H1 (cell line): ENCODE measurements at regions not wholly inside any gene's neighbourhood (a gene's known extent, or its start where the extent isn't known, plus 50 kb on each side); places are given as distances from the start of the nearest gene placed in this dataset.

ENCODE experiments used
- CTCF ChIA-PET: fragments of 300-600 bp; sonication (Branson Sonifier 250); formaldehyde crosslinking; loops from one replicate; lab custom pipeline; 2021; ENCODE audit not compliant: partially characterized antibody; lab: Charles Lee
- POLR2A ChIA-PET: fragments of 300-600 bp; sonication (Branson Sonifier 250); formaldehyde crosslinking; loops from one replicate; lab custom pipeline; 2021; ENCODE audit warnings: inconsistent platforms; ENCODE audit not compliant: partially characterized antibody; lab: Charles Lee
- DNase-seq, 2 experiments: peaks; one replicate each; pipeline versions ENCODE4 v3.0.0 to v3.0.0-alpha.2; 2010 to 2022; ENCODE audit warnings: low spot score in 2 of 2, low read depth in 1 of 2, mixed read lengths in 1 of 2
- FAIRE-seq: peaks from 2 replicates; lab custom pipeline; 2011; peaks lifted over from hg19 to GRCh38; lab: Jason Lieb, UNC
- H2AFZ ChIP-seq: 2 replicates; pipeline ENCODE4 v1.8.1; 2012; ENCODE audit warnings: low read length, inconsistent platforms
- H2AK5ac ChIP-seq: 2 replicates; pipeline ENCODE4 v1.6.1; 2013; ENCODE audit warnings: low read depth, low read length
- H2BK120ac ChIP-seq: replicated peaks from 2 replicates; pipeline ENCODE3; 2013; ENCODE audit warnings: low read depth, low read length, inconsistent platforms
- H2BK12ac ChIP-seq: 2 replicates; pipeline ENCODE4 v1.6.1; 2013; ENCODE audit warnings: low read depth, low read length
- H2BK15ac ChIP-seq: 2 replicates; pipeline ENCODE4 v1.6.1; 2013; ENCODE audit warnings: low read length
- H2BK20ac ChIP-seq: 2 replicates; pipeline ENCODE4 v1.6.1; 2013; ENCODE audit warnings: low read length
- H2BK5ac ChIP-seq: 2 replicates; pipeline ENCODE4 v1.6.1; 2013; ENCODE audit warnings: low read depth, low read length
- H3K14ac ChIP-seq: 2 replicates; pipeline ENCODE4 v1.6.1; 2013; ENCODE audit warnings: inconsistent platforms; ENCODE audit not compliant: insufficient read length
- H3K18ac ChIP-seq: 2 replicates; pipeline ENCODE4 v1.6.1; 2013; ENCODE audit warnings: low read length; ENCODE audit errors: extremely low read depth
- H3K23ac ChIP-seq: 2 replicates; pipeline ENCODE4 v1.6.1; 2013; ENCODE audit warnings: inconsistent platforms; ENCODE audit not compliant: insufficient read length
- H3K23me2 ChIP-seq: 2 replicates; pipeline ENCODE4 v1.6.1; 2013; ENCODE audit warnings: low read depth, low read length
- H3K27ac ChIP-seq: 2 replicates; pipeline ENCODE4 v1.6.1; 2011; ENCODE audit warnings: low read depth, low read length, inconsistent platforms
- H3K27me3 ChIP-seq, 4 experiments: replicated peaks in 1 of 4; 1 replicate in 1 of 4; 2 replicates in 3 of 4; pipeline versions ENCODE4 v1.6.1 to v1.8.1; 2011 to 2013; ENCODE audit warnings: low read length in 3 of 4, mild to moderate bottlenecking in 3 of 4, inconsistent platforms in 2 of 4, mixed read lengths in 2 of 4, moderate library complexity in 1 of 4; ENCODE audit not compliant: control insufficient read depth in 3 of 4, insufficient read depth in 3 of 4; ENCODE audit errors: extremely low read depth in 1 of 4
- H3K36me3 ChIP-seq, 4 experiments: 2 replicates each; pipeline versions ENCODE4 v1.6.1 to v1.8.1; 2011 to 2013; ENCODE audit warnings: mild to moderate bottlenecking in 4 of 4, low read length in 3 of 4, moderate library complexity in 2 of 4, control low read depth in 1 of 4, inconsistent platforms in 1 of 4; ENCODE audit not compliant: insufficient read depth in 4 of 4, control insufficient read depth in 2 of 4
- H3K4ac ChIP-seq: replicated peaks from 2 replicates; pipeline ENCODE3; 2013; ENCODE audit warnings: low read length, low read depth, mixed read lengths, inconsistent platforms; ENCODE audit not compliant: insufficient read length
- H3K4me1 ChIP-seq, 4 experiments: replicated peaks in 1 of 4; 1 replicate in 1 of 4; 2 replicates in 3 of 4; pipeline versions ENCODE4 v1.6.1 to v1.8.1; 2011 to 2013; ENCODE audit warnings: low read length in 3 of 4, inconsistent platforms in 2 of 4, mixed read lengths in 1 of 4; ENCODE audit not compliant: insufficient read depth in 4 of 4, control insufficient read depth in 3 of 4
- H3K4me2 ChIP-seq, 2 experiments: 2 replicates each; pipeline versions ENCODE4 v1.6.1 to v1.8.1; 2011 to 2013; ENCODE audit warnings: low read depth in 2 of 2, low read length in 2 of 2, control low read depth in 1 of 2, inconsistent platforms in 1 of 2, mild to moderate bottlenecking in 1 of 2; ENCODE audit not compliant: insufficient read depth in 1 of 2
- H3K4me3 ChIP-seq, 4 experiments: fragments of 200-600, 300-600 bp in 1 of 4; sonication (generic), shearing (Covaris generic), sonication (Bioruptor Twin) in 1 of 4; 2 replicates each; pipeline versions ENCODE4 v1.5.1 to v1.8.1; 2011 to 2016; ENCODE audit warnings: low read length in 4 of 4, low read depth in 3 of 4, control low read depth in 2 of 4, inconsistent platforms in 2 of 4, mild to moderate bottlenecking in 2 of 4, mixed read lengths in 1 of 4, moderate library complexity in 1 of 4; ENCODE audit not compliant: insufficient read depth in 2 of 4; ENCODE audit errors: extremely low read depth in 1 of 4
- H3K56ac ChIP-seq: replicated peaks from 2 replicates; pipeline ENCODE3; 2013; ENCODE audit warnings: low read depth, mild to moderate bottlenecking, mixed read lengths, low read length, inconsistent platforms; ENCODE audit not compliant: insufficient read length
- H3K79me1 ChIP-seq: 2 replicates; pipeline ENCODE4 v1.6.1; 2013; ENCODE audit warnings: low read depth, low read length, control low read depth
- H3K79me2 ChIP-seq, 2 experiments: 2 replicates each; pipeline versions ENCODE4 v1.6.1 to v1.8.1; 2012 to 2013; ENCODE audit warnings: low read length in 2 of 2, mild to moderate bottlenecking in 2 of 2, inconsistent platforms in 1 of 2; ENCODE audit not compliant: insufficient read depth in 2 of 2, control insufficient read depth in 1 of 2
- H3K9ac ChIP-seq, 4 experiments: replicated peaks in 1 of 4; 1 replicate in 1 of 4; 2 replicates in 3 of 4; pipeline versions ENCODE4 v1.6.1 to v1.8.1; 2011 to 2013; ENCODE audit warnings: low read depth in 3 of 4, low read length in 3 of 4, control low read depth in 2 of 4, mild to moderate bottlenecking in 2 of 4, moderate library complexity in 2 of 4, inconsistent platforms in 1 of 4; ENCODE audit errors: extremely low read depth in 1 of 4
- H3K9me3 ChIP-seq, 2 experiments: 2 replicates each; pipeline versions ENCODE4 v1.6.1 to v1.8.1; 2012 to 2013; ENCODE audit warnings: mild to moderate bottlenecking in 2 of 2, moderate library complexity in 2 of 2, control low read depth in 1 of 2, inconsistent platforms in 1 of 2, low read depth in 1 of 2, low read length in 1 of 2, mixed read lengths in 1 of 2; ENCODE audit not compliant: insufficient read depth in 2 of 2
- H4K20me1 ChIP-seq, 2 experiments: replicated peaks in 1 of 2; 2 replicates each; pipeline versions ENCODE3 to v1.8.1; 2011 to 2013; ENCODE audit warnings: inconsistent platforms in 2 of 2, low read length in 2 of 2, mild to moderate bottlenecking in 1 of 2; ENCODE audit not compliant: insufficient read depth in 2 of 2, control insufficient read depth in 1 of 2
- H4K5ac ChIP-seq: 2 replicates; pipeline ENCODE4 v1.6.1; 2013; ENCODE audit warnings: low read length, low read depth, mixed read lengths, inconsistent platforms; ENCODE audit not compliant: insufficient read length
- H4K8ac ChIP-seq: 2 replicates; pipeline ENCODE4 v1.8.0; 2013; ENCODE audit warnings: mild to moderate bottlenecking, moderate library complexity, low read length, inconsistent platforms; ENCODE audit not compliant: insufficient read depth; ENCODE audit errors: extremely low read depth
- H4K91ac ChIP-seq: replicated peaks from 2 replicates; pipeline ENCODE3; 2013; ENCODE audit warnings: low read length, mixed read lengths, inconsistent platforms; ENCODE audit not compliant: insufficient read length
- ASH2L ChIP-seq: fragments of 200-600, 300-600 bp; sonication (generic); IDR thresholded peaks from one replicate; pipeline ENCODE4 v1.7.1; 2017; ENCODE audit warnings: low read length
- EGR1 ChIP-seq: IDR thresholded peaks from 2 replicates; pipeline ENCODE4 v1.6.1; 2011; ENCODE audit warnings: low read depth, low read length, borderline replicate concordance
- FOSL1 ChIP-seq: IDR thresholded peaks from 2 replicates; pipeline ENCODE4 v1.6.1; 2011; ENCODE audit warnings: mild to moderate bottlenecking, low read depth, low read length, moderate library complexity; ENCODE audit not compliant: insufficient read depth
- HDAC2 ChIP-seq, 2 experiments: fragments of 300-600 bp in 1 of 2; sonication (generic) in 1 of 2; IDR thresholded peaks; 2 replicates each; pipeline ENCODE4 v1.6.1; 2011 to 2012; ENCODE audit warnings: low read depth in 2 of 2, low read length in 2 of 2, mild to moderate bottlenecking in 2 of 2, moderate library complexity in 2 of 2, borderline replicate concordance in 1 of 2, inconsistent platforms in 1 of 2
- JUN ChIP-seq: IDR thresholded peaks from 2 replicates; pipeline ENCODE4 v1.6.1; 2011; ENCODE audit warnings: low read depth, mild to moderate bottlenecking, improper control_type of control experiment, low read length
- KDM5A ChIP-seq: fragments of 200-600 bp; IDR thresholded peaks from 2 replicates; pipeline ENCODE4 v1.7.1; 2012; ENCODE audit warnings: mild to moderate bottlenecking, low read length, inconsistent platforms, mixed read lengths
- NANOG ChIP-seq: IDR thresholded peaks from 2 replicates; pipeline ENCODE4 v1.6.1; 2011; ENCODE audit warnings: low read length, low read depth, mild to moderate bottlenecking, inconsistent platforms; ENCODE audit not compliant: insufficient read depth, poor library complexity, severe bottlenecking
- POLR2AphosphoS5 ChIP-seq: IDR thresholded peaks from 2 replicates; pipeline ENCODE4 v1.6.1; 2011; ENCODE audit warnings: low read depth, low read length
- RBBP5 ChIP-seq: IDR thresholded peaks from 2 replicates; pipeline ENCODE4 v1.7.1; 2012; ENCODE audit warnings: low read depth, mild to moderate bottlenecking, inconsistent platforms, low read length, moderate library complexity, borderline replicate concordance
- SIRT6 ChIP-seq: IDR thresholded peaks from one replicate; pipeline ENCODE4 v1.7.1; 2012; ENCODE audit warnings: low read length, inconsistent platforms
- SP1 ChIP-seq: IDR thresholded peaks from 2 replicates; pipeline ENCODE4 v1.6.1; 2011; ENCODE audit warnings: low read depth, low read length
- SUZ12 ChIP-seq: fragments of 200-600 bp; sonication (generic); IDR thresholded peaks from 2 replicates; pipeline ENCODE4 v1.6.1; 2012; ENCODE audit warnings: mild to moderate bottlenecking, inconsistent platforms, low read length, moderate library complexity, mixed read lengths
- USF2 ChIP-seq: IDR thresholded peaks from 2 replicates; pipeline ENCODE4 v1.6.1; 2011; ENCODE audit warnings: low read length, improper control_type of control experiment
- ZNF274 ChIP-seq: IDR thresholded peaks from 2 replicates; pipeline ENCODE4 v1.7.0; 2012; ENCODE audit warnings: low read length, borderline replicate concordance; ENCODE audit errors: extremely low read depth
- whole genome bisulfite sequencing, 2 experiments: shearing (Covaris generic) in 1 of 2; methylation state at CpG; one replicate each; pipeline versions ENCODE4 v1.1.6 to v1.1.7; 2013 to 2015; ENCODE audit warnings: low lambda C conversion rate in 2 of 2, mixed read lengths in 2 of 2, inconsistent platforms in 1 of 2, low coverage in 1 of 2, missing lambda C conversion rate in 1 of 2; ENCODE audit not compliant: insufficient replicate concordance in 2 of 2, insufficient coverage in 1 of 2, insufficient read length in 1 of 2; ENCODE audit errors: extremely low coverage in 1 of 2, missing lambda C conversion rate in 1 of 2; 5-methylcytosine and 5-hydroxymethylcytosine counted together

DNA sequence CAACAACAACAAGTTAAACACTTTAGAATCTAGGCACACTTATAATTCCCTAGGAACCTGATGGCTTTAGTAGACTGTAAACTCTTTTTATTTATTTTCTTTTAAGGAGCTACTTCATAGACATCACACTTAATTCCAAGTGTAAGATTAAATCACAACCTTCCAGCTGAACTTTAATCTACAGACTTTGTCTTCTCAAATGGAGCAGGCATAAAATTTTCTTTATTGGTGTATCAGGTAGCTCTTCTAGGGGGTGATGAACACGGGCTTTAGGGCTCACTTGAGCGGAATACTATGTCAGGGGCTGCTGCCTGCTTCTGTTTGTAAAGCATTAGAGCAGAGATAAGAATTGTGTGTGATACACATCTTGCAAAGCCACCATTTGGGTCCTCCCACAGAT lies 525.8 kb upstream of the FAT3 start:
- no peak overlapping the region for H3K4me2 ChIP-seq
- no peaks in the 10 kb centered on the region for H3K36me3 ChIP-seq
- ChIA-PET POLR2A (interaction anchor here (0.6 kb wide), 1 partner anchor 272 kb away, joined by 3 read pairs; no protein-coding TSS in a partner anchor), CTCF (interaction anchor here (2.2 kb wide), 1 partner anchor 11 kb away, joined by 5 read pairs; no protein-coding TSS in a partner anchor)
- H3K4me3 ChIP-seq, result no peak overlapping the region
- no peaks in the 10 kb centered on the region for H3K27me3 ChIP-seq
- H2BK5ac ChIP-seq, result no peak overlapping the region
- no peak overlapping the region for H3K56ac ChIP-seq
- no peak overlapping the region for H4K91ac ChIP-seq
- FAIRE-seq (no peak), DNase-seq (no peak)
- H3K9me3 ChIP-seq, result no peaks in the 10 kb centered on the region
- no peak overlapping the region for H4K5ac ChIP-seq
- no peak overlapping the region for H3K14ac ChIP-seq
- no peak overlapping the region for H2AFZ ChIP-seq
- 75% methylated on average over 2 of the region's 2 CpGs; no CpG with 5 or more reads in 1 of the 2 experiments for WGBS, 2 experiments
- no peak overlapping the region for H3K18ac ChIP-seq
- H3K23ac ChIP-seq, result no peak overlapping the region
- no peak overlapping the region for H2BK20ac ChIP-seq
- no peak overlapping the region for H3K27ac ChIP-seq
- H3K79me2 ChIP-seq, result no peaks in the 10 kb centered on the region
- no peaks in the 10 kb centered on the region for H3K79me1 ChIP-seq
- H3K4ac ChIP-seq, result no peak overlapping the region
- H3K23me2 ChIP-seq, result no peaks in the 10 kb centered on the region
- no peak overlapping the region for H3K9ac ChIP-seq
- H2BK12ac ChIP-seq, result no peak overlapping the region
- H4K8ac ChIP-seq, result no peak overlapping the region
- H2BK120ac ChIP-seq, result no peak overlapping the region
- no peak overlapping the region for H2AK5ac ChIP-seq
- no peaks in the 10 kb centered on the region for H3K4me1 ChIP-seq
- no peaks in the 10 kb centered on the region for H4K20me1 ChIP-seq
- H2BK15ac ChIP-seq, result no peak overlapping the region
- no peak for TF ChIP-seq RBBP5
- no peak for TF ChIP-seq HDAC2 (IDR thresholded peaks at IDR 0.05; ENCODE audit: borderline replicate concordance in 1 of 2, low read depth in 2 of 2, low read length in 2 of 2)
- TF ChIP-seq USF2, result no peak
- no peak for TF ChIP-seq FOSL1
- no peak for TF ChIP-seq POLR2AphosphoS5
- TF ChIP-seq ZNF274, result no peak
- TF ChIP-seq SIRT6, result no peak
- no peak for TF ChIP-seq SUZ12
- no peak for TF ChIP-seq SP1
- TF ChIP-seq EGR1, result no peak
- no peak for TF ChIP-seq NANOG
- no peak for TF ChIP-seq JUN
- TF ChIP-seq ASH2L, result no peak
- TF ChIP-seq KDM5A, result no peak
